Limb (tissue), 2 donors: ENCODE measurements at regions not wholly inside any gene's neighbourhood (a gene's known extent, or its start where the extent isn't known, plus 50 kb on each side); places are given as distances from the start of the nearest gene placed in this dataset.

Source experiments
- DNase-seq, 2 donors: peaks; one replicate each; pipeline ENCODE4 v3.0.0-alpha.2; 2016; ENCODE audit errors: extremely low spot score in 2 of 2

DNA sequence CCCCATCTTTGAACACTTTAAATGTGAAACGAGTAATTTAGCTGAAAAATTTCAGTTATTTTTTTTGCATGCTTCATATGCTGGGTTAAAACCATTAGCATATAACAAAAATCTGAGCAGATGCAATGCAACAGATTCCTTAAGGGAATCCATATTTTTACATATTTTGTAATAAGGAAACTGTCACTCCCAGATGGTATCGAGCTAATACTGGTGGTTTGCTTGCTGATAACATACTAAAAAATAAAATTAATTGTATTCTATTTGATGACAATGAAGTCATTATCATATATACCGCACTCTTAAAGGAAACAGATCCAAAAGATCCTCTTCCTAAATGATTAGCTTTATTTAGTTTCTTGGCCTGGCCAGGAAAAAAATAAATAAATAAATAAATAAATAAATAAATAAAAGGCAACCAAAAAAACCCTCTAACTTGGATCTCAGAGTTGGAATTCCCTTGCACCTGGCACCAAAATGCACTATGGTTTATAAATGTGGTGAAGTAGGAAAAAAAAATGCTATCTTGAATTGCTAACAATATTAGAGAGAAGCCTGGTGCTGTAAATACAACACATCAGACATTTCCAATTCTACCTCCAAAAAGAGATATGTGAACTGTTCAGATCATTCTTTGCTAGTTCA lies 503.2 kb upstream of the ARRDC4 start:
- no peak for DNase-seq

DNA sequence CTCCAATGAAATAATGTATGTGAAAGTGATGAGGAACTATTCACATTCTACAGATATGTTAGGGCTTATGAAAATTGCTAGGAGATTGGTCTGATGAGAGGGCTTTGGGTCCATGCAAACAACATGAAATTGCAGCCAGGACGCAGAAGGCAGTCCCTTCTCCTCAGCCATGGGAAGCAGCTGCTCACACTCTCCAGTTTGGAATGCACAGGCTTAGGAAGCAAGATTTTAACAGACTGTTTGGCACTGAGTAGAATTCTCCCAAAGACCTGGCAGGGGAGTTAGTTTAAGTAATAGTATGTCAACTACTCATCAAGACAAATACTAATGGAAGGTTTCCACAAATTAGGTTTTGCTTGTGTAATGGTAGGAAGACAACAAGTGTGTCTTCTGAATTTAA lies 500.7 kb upstream of the ARRDC4 start:
- DNase-seq = no peak

DNA sequence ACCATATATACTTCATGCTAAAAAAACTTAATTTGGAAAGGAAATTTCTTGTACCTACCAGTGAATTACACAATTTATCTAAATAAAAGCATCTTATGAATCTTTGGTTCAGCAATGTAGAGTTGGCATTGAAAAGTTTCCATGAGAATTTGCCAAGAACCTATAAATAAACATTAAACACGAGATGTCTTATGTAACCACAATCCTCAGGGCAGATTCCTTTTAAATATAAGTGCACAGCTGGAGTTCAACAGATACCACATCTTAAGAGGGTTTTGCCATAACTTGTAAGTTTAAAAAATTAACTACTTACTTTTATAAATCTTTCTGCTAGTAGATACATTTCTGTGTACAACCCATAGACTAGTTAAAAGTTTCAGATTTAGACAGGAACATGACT lies 499.3 kb upstream of the ARRDC4 start:
- DNase-seq = peak in 1 of 2 donors; percentile 17

DNA sequence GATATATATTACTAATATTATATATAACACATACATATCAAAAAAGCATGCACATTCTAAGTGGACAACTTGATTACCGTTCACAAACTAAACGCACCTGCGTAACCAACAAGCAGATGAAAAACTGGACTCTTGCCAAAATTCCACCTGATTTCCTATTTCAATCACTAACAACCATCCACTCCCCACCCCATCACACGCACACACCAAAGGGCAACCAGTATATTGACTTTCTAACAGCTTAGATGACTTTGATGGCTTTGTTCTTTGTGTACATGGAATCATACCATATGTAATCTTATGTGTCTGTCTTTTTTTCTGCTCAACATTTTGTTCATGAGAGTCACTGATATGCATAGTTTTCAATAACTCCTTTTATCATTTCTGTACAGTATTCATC lies 496.8 kb upstream of the ARRDC4 start:
- DNase-seq = no peak

DNA sequence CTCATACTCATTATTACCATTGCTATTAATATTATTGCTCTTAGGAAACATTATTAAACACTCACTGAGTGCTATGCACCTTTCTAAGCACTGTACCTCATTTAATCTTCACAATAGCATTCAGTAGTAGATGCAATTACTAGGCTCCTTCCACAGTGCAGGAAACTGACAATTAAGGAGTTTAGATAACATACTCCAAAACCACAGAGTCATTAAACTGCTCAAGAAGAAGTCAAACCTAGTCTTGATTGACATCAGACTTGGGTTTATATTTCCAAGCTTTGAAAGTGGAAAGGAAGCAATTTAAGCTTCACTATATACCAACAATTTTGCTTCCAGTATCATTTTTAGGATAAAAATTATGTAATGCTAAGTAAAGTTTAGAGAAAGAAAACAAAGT lies 490.1 kb upstream of the ARRDC4 start:
- no peak for DNase-seq

DNA sequence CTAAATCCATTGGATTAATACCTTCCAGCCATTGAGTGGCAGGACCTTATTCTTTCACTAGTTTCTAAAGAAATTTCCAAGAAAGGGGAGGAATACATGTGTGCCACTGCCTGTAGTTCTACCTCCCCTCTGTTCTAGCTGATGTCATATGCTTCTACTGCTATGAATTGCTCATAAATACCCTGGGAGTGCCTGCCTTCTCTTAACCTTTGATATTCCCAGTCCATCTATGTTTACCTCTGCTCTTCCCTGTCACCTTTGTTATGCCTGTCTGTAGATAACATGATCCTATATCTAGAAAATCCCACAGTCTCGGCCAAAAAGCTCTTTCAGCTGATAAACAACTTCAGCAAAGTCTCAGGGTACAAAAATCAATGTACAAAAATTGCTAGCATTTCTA lies 486.9 kb upstream of the ARRDC4 start:
- DNase-seq = no peak

DNA sequence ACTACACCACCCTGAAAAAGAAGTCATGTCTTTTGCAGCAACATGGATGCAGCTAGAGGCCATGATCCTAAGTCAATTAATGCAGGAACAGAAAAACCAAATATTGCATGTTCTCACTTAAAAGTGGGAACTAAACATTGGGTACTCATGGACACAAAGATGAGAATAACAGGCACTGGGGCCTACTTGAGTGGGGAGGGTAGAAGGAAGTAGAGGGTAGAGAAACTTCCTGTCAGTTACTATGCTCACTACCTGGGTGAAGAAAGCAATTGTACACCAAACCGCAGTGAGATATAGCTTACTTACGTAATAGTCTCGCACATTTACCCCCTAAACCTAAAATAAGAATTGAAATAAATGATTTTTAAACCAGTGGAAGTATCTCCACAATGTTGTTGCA lies 480.5 kb upstream of the ARRDC4 start:
- no peak for DNase-seq

DNA sequence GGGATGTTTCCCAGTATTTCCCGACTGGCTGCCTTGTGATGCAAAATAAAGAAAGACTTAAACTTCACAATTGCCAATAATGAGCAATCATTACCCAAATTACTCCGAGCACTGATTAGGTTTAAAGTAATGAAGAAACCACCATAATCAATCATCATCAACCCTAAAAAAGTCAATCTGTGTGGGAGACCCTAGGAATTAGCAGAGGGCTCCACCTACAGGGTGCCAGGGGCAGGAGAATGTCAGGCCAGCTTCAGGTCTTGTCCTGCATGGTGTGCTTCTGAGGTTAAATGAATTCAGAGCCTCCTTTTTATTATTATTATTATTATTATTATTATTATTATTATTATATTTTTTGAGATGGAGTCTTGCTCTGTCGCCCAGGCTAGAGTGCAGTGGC lies 478.0 kb upstream of the ARRDC4 start:
- DNase-seq = no peak

DNA sequence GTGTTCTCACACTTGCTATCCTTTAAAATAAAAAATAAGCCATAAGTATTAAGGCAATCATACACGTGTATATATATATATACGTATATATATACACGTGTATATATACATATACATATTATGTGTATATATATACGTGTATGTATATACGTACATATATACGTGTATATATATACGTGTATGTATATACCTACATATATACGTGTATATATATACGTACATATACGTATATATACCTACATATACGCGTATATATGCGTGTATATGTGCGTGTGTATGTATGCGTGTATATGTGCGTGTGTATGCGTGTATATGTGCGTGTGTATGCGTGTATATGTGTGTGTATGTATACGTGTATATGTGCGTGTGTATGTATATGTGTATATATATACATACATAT lies 477.3 kb upstream of the ARRDC4 start:
- no peak for DNase-seq

DNA sequence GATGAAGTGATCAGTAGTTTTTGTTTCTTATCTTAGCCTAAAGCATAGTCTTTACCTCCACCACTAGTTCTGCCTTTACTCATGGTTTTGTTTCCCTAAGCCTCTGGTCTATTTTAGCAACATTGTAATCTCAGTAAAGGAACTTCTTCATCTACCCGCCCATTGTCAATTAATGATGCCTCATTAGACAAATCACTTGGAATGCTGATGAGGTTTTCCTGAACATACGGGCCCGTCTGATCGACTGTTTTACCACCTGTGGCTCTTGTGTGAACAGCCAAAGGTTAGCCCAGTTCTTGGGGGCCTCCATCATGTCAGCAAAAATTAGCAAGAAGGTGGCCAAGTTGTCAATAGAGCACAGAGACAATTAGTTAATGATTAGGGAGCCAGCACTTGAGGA lies 470.1 kb upstream of the ARRDC4 start:
- no peak for DNase-seq

DNA sequence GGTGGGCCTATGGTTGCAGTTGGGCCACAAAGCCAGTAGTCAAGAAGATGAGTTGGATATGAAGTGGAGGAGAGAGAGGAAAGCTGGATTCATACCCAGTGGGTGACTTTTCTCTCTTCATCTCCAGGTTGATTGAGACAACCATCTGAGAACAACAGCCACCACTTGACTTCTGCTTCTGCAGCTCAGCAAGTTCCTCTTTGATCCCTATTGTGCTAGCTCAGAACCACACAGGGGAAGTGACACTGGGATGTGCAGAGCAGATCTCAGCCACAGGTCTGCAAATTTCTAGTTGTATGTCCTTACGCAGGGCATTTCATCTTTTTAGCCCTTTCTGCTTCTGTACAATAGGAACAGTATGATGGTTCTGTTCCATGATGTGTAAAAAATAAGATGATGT lies 459.2 kb upstream of the ARRDC4 start:
- no peak for DNase-seq

DNA sequence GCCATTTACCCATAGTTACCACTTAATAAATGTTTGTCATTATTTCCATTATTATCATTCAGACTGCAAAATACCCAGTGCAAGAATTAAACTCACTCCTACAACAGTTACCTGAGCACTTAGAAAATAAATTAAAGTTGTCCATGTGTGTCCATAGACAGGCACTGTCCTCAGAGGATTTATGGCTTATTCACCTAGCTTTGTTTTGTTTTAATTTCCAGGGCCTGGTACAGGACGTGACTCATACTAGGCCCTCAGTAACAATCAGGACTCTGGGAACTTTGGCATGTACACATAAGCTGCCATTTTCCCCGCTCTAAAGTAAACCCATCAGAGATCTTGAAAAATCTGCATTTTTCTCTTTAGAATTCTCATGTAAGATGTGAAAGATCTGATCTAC lies 458.5 kb upstream of the ARRDC4 start:
- no peak for DNase-seq

DNA sequence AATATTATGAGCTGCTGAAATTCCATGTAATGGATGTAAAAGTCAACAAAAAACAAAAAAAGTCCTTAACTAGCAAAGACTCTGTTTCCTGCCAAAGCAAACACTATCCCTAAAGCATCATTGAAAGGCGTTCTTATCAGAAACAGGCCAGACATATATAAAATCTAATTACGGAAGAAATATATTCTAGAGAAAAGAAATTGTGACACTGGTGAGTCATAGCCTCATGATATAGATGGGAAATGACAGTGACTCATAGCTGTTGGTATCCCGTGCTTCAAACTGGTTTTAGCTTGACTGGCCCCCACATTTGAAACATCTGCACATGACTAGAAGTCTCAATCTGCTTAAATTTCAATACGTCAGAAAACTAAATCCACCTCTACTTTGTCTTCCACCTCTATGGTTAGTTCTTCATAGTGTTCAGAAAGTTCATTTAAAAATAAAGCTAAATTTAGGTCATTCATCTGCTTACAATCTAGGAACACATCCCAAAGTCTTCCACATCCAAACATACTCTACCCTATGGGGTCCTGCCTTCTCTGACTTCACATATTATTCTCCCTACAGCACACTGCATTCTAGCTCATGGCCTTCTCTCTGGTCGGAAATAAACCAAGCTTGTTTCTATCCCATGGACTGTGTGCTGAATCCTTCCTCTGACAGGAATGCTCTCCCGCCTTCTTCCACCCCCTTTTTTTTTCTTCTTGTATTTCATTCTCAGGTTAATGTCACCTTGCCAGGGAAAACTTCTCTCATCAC lies 456.3 kb upstream of the ARRDC4 start:
- DNase-seq = no peak

DNA sequence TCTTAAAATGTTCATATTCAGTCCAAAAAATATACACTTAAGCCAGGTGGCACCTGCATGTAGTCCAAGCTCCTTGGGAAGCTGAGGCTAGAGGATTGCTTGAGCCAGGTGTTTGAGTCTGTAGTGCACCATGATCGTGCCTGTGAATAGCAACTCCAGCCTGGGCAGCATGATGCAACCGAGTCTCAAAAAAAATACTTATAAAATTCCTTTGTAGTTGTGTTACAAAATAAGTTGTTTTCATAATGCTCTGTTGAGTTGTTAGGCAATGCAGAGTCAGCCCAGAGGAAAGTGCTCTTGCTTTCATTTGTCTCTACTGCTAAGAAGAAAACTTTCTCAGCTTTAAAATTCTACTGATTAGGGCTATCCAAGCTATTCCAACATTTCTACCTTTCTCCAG lies 442.8 kb upstream of the ARRDC4 start:
- DNase-seq = no peak

DNA sequence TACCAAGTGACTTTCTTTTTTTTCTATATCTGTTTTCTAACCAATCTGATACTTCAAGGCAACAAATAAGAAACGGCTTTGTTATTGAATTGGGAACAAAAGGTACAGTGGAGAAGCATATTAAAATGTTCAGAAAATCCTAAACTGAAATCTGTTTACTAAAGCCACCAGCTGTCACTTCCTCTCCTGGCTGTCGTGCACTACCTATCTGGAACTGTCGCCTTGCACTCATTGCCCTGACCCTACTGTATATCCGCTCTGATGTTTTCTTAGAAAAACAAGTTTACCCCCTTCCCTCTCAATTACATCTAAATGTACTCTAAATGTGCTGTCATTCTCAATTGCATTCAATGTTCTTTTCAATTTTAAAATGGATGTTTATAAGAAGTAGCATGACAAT lies 439.8 kb upstream of the ARRDC4 start:
- no peak for DNase-seq

DNA sequence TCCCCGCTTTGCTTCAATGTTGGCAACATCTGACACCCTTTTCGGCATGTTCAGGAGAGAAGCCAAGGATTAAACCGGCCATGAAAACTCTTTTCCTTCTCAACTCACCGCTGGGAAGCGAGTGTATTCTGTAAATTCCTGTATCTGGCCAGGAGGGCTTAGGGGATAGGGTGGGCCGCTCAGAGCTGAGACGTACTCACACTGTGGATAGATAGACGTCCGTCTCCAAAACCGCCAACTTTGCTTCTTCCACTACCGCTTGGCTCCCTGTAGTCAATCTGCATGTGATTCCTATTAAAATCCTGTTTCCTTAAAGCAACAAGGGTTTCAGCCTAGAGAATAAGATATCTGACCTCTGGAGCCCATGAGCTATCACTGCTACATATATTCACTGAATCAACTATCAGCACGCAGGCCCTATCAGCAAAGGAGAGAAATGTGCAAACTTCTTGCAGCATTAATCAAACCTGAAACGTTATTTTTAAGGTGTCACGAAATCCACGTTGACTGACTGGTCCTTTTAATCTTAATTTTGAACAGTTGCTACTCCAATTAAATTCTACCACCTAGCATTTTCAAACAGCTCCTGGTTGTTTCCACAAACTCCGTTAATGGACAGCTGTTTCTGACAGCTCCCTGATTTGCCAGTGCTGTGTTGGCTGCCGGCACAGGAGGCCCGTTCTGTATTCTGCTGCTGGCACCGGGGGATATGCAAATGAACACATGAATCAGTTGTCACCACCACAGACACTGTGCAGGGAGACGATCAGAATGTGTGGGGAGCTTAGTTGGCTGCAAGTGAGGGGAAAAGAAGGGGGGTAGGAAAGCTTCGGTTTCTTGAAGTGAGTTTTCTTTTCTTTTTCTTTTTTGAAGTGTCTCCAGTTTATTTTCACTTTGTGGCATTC lies 438.9 kb upstream of the ARRDC4 start:
- DNase-seq = peak; percentile 50 to 57

DNA sequence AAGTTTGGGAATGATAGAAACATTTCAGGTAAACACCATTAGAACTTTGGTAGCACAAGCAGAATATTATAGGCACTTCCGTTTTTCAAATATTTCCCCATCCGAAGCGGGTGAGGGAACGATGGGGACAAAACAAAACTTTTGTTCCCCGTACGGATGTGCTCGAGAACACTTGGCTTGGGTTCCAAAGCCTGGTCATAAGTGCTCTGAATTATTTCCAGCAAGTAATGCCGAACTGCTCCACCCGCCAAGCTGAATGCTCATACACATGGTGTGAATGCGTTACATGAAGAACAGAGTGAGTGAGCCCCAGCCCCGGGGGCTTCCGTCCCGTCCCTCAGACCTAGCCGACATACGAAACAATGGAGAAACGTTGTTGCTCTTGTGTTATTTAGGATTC lies 438.2 kb upstream of the ARRDC4 start:
- no peak for DNase-seq

DNA sequence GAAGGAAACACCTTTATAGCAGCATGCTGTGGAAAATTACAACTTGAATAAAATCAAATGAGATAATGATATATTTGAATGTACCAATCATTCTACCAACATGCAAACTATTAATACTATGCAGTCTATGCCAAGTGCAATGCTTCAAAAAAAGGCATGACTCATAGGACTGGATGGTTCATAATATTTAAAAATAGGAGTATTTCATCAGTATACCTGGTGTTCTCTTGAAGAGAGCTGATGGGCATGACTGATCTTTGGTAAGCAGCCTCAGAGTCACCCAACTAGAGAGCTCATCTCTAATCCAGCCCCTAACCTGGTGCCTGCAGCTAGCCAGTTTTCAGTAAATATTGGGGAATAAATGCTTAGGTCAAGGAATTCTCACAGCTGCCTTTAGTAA lies 434.7 kb upstream of the ARRDC4 start:
- no peak for DNase-seq

DNA sequence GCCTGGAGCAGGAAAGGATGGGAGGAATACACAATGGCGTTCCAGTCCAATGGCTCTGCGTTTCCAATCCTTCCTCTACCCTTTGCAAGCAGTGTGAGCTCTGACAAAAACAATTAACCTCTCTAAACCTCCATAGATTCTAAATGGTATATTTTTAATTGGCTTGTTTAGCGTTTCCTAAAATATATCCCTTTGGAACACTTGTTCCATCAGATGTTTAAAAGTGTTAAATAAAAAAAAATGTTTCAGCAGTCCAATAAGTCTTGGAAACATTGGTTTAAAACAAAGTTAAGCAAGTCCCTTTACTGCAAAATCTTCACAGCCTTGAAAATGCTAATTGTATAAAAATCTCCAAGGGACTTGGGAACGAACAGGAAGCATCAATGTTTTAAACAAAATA lies 432.3 kb upstream of the ARRDC4 start:
- no peak for DNase-seq

DNA sequence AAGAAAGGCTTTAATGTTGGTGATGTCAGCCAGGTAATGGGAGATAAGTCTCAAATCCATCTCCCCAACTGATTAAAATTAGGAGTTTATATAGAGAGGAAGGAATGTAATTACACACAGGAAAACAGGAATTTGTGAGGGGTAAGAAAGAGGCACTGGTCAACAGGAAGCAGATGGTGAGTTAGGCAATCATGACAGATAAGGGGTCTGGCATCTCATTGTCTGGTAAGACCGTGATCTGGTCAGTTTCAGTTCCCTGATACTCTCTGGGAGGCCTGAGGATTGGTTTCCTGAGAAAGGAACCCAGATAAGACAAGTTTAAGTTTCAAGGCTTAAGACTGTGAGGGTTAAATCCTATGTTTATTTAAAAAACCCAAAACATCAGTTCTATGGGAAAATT lies 414.7 kb upstream of the ARRDC4 start:
- no peak for DNase-seq

DNA sequence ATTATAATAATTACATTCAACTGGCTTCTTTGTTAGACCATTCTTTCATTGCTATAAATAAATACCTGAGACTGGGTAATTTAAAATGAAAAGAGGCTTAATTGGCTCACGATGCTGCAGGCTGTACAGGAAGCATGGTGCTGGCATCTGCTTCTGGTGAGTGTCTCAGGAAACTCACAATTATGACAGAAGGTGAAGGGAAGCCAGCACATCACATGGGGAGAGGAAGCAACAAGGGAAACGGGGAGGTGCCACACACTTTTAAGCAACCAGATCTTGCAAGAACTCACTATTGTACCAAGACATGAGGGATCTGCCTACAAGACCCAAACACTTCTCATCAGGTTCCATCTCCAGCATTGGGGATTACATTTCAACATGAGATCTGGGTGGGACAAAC lies 413.1 kb upstream of the ARRDC4 start:
- no peak for DNase-seq

DNA sequence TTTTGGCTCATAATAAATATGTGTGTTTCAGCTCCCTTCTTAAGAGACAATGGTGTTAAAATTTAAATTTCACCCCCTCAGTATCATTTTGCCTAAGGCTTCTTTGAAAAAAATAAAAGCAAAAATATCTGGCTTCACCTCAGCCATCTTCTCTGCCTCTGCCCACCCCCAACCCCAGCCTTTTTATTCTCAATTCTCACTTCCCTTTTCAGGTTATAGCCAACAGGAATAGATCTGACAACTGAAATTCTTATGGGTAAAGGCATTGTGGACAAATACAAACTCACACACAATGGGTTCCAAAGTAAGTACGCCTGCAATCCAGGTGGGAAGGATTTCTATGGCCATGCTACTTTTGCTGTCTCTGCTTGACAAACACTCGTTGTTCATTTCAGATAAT lies 399.0 kb upstream of the ARRDC4 start:
- no peak for DNase-seq

DNA sequence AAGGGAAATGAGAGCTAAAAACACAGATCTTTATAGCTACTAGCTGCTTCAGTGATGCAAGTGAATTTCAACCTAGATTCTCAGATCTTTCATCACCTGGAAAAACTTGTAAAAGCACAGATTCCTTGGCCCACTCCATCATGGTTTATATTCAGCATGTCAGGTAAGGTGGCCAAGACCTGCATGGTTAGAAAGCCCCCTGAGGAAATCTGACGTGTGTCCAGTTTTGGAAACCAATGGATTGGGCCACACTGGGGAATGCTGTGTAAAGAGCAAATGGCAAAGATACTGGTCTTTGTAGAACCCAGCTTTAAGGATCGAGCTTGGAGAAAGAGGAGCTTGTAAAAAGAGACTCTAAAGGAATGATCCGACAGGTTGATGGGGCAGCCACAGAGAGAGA lies 397.0 kb upstream of the ARRDC4 start:
- no peak for DNase-seq
